ENCODE measurements at regions not wholly inside any gene's neighbourhood (a gene's known extent, or its start where the extent isn't known, plus 50 kb on each side); places are given as distances from the start of the nearest gene placed in this dataset.

DNA sequence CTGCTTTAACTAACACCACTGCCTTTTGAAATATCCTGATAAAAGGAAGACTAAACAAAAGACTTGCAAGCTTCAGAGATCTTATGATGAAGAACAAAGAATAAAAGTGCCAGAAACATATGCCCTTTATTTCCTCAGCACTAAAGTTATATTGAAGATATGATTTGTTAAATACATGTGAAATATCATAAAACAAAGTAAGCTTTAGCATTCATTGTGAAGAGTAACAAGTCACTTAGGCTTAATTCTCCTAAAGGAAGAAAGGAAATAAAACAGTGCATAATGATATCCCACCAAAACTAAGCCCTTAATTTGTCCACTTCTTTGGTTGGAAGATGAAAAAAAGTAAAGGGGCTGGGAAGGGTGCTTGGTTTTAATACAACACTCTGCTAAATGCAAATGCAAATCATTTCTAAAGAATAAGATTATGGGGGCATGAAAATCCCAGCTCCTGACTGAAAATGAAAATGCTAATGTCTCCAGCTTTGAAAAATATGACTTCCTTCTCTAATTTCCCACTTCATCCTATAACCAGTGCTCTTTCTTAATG lies 227.2 kb downstream of the FAT4 start:
- no peaks in the 10 kb centered on the region for H3K4me1 ChIP-seq
- H3K9me3 ChIP-seq = peaks cover 0 to 36% (median 19%) of the 10 kb centered on the region in 8 donors
- no peak overlapping the region for H3K27ac ChIP-seq
- TF ChIP-seq CTCF (IDR thresholded peaks at IDR 0.05 in 8 of 11, conservative IDR thresholded peaks at IDR 0.05 in 3 of 11) (no peak), POLR2A (IDR thresholded peaks at IDR 0.05) (no peak), POLR2AphosphoS5 (IDR thresholded peaks at IDR 0.05) (no peak)
- no peak for DNase-seq
- intact Hi-C loops (cut with DNase I; ENCODE audit: low total_unique reads) = no loop called here
- H3K4me3 ChIP-seq = no peak overlapping the region
- H3K27me3 ChIP-seq (replicated peaks in 1 of 7) = no peaks in the 10 kb centered on the region
- H3K36me3 ChIP-seq = no peaks in the 10 kb centered on the region

GRCh38 chr4:125546272-125546671 lies 231.5 kb downstream of the FAT4 start:
- 87 to 96% (median 89%) methylated on average over 12 to 15 of the region's 15 CpGs for WGBS, 5 donors
- DNase-seq = no peak
- Histone ChIP-seq H3K36me3 (no peaks in the 10 kb centered on the region), H3K4me1 (no peaks in the 10 kb centered on the region), H3K9me3 (peaks cover 0 to 11% (median 4%) of the 10 kb centered on the region in 8 donors), H3K27me3 (replicated peaks in 1 of 7) (no peaks in the 10 kb centered on the region), H3K4me3 (no peak overlapping the region), H3K27ac (no peak overlapping the region)
- intact Hi-C loops (cut with DNase I; ENCODE audit: low total_unique reads) = no loop called here
- TF ChIP-seq POLR2A (IDR thresholded peaks at IDR 0.05) = no peak
- no peak for TF ChIP-seq CTCF (IDR thresholded peaks at IDR 0.05 in 8 of 11, conservative IDR thresholded peaks at IDR 0.05 in 3 of 11)
- TF ChIP-seq POLR2AphosphoS5 (IDR thresholded peaks at IDR 0.05) = no peak

- Histone ChIP-seq H3K9me3 (peaks cover 0 to 11% (median 4%) of the 10 kb centered on the region in 8 donors), H3K27me3 (replicated peaks in 1 of 7) (no peaks in the 10 kb centered on the region), H3K4me3 (no peak overlapping the region), H3K27ac (no peak overlapping the region), H3K4me1 (no peaks in the 10 kb centered on the region), H3K36me3 (no peaks in the 10 kb centered on the region)
- intact Hi-C loops (cut with DNase I; ENCODE audit: low total_unique reads) = no loop called here
- no peak for DNase-seq
- 82 to 87% (median 82%) methylated on average over 4 of the region's 4 CpGs for WGBS, 5 donors
- no peak for TF ChIP-seq POLR2A (IDR thresholded peaks at IDR 0.05)
- no peak for TF ChIP-seq POLR2AphosphoS5 (IDR thresholded peaks at IDR 0.05)
- TF ChIP-seq CTCF (IDR thresholded peaks at IDR 0.05 in 8 of 11, conservative IDR thresholded peaks at IDR 0.05 in 3 of 11) = no peak
Observed at GRCh38 chr4:125547836-125548235, 233.1 kb downstream of the FAT4 start.

DNA sequence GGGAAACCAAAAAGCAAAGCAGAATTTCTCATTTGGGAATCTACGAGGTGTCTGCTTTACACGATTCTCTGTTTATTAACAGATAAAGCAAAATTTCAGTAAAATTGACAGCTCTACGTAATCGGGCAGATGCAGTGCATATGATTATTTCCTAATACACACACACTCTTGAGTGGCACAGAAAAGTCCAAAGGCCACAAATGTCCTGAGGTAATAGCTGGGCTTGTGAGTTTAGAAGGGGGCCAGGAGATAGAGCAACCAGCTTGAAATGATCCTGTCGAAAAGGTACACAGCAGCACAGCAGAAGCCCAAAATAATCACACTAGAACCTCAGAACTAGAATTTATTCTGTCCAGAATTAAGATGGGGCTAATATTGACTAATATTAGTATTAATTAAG lies 236.0 kb downstream of the FAT4 start:
- Histone ChIP-seq H3K4me3 (no peak overlapping the region), H3K9me3 (peaks cover 0 to 11% (median 7%) of the 10 kb centered on the region in 8 donors), H3K27me3 (replicated peaks in 1 of 7) (no peaks in the 10 kb centered on the region), H3K4me1 (no peaks in the 10 kb centered on the region), H3K27ac (no peak overlapping the region), H3K36me3 (no peaks in the 10 kb centered on the region)
- TF ChIP-seq POLR2AphosphoS5 (IDR thresholded peaks at IDR 0.05) = no peak
- intact Hi-C loops (cut with DNase I; ENCODE audit: low total_unique reads) = no loop called here
- no peak for DNase-seq
- 67 to 84% (median 78%) methylated on average over 5 of the region's 5 CpGs for WGBS, 5 donors

- Histone ChIP-seq H3K27me3 (replicated peaks in 1 of 7) (no peaks in the 10 kb centered on the region), H3K27ac (no peak overlapping the region), H3K36me3 (no peaks in the 10 kb centered on the region), H3K4me1 (no peaks in the 10 kb centered on the region), H3K9me3 (peaks cover 0 to 14% (median 12%) of the 10 kb centered on the region in 8 donors), H3K4me3 (no peak overlapping the region)
- intact Hi-C loops (cut with DNase I; ENCODE audit: low total_unique reads) = no loop called here
- no peak for TF ChIP-seq CTCF (IDR thresholded peaks at IDR 0.05 in 8 of 11, conservative IDR thresholded peaks at IDR 0.05 in 3 of 11)
- TF ChIP-seq POLR2A (IDR thresholded peaks at IDR 0.05) = no peak
- TF ChIP-seq POLR2AphosphoS5 (IDR thresholded peaks at IDR 0.05) = no peak
- no peak for DNase-seq
- whole genome bisulfite sequencing, 5 donors = 72 to 91% (median 80%) methylated on average over 2 of the region's 2 CpGs
Observed at GRCh38 chr4:125551466-125551865, 236.7 kb downstream of the FAT4 start.

Data from spleen (tissue), 11 donors.